ENCODE measurements at regions not wholly inside any gene's neighbourhood (a gene's known extent, or its start where the extent isn't known, plus 50 kb on each side); places are given as distances from the start of the nearest gene placed in this dataset.

- no peak for DNase-seq (ENCODE audit: low read depth in 4 of 4, low spot score in 3 of 4)
Observed at GRCh38 chr22:49070501-49070900, 757.2 kb downstream of the BRD1 start.

GRCh38 chr22:49068861-49069500 lies 758.7 kb downstream of the BRD1 start:
- no peak for DNase-seq (ENCODE audit: low read depth in 4 of 4, low spot score in 3 of 4)

- DNase-seq (ENCODE audit: low read depth in 4 of 4, low spot score in 3 of 4) = no peak
Observed at GRCh38 chr22:49067504-49067903, 760.2 kb downstream of the BRD1 start.

GRCh38 chr22:49066619-49067018 lies 761.1 kb downstream of the BRD1 start:
- no peak for DNase-seq (ENCODE audit: low read depth in 4 of 4, low spot score in 3 of 4)

- no peak for DNase-seq (ENCODE audit: low read depth in 4 of 4, low spot score in 3 of 4)
Observed at GRCh38 chr22:49064836-49065235, 762.8 kb downstream of the BRD1 start.

GRCh38 chr22:49063545-49063890 lies 764.2 kb downstream of the BRD1 start:
- DNase-seq (ENCODE audit: low read depth in 4 of 4, low spot score in 3 of 4) = no peak

GRCh38 chr22:49062802-49063544 lies 764.7 kb downstream of the BRD1 start:
- DNase-seq (ENCODE audit: low read depth in 4 of 4, low spot score in 3 of 4) = no peak

- no peak for DNase-seq (ENCODE audit: low read depth in 4 of 4, low spot score in 3 of 4)
Observed at GRCh38 chr22:49062155-49062801, 765.4 kb downstream of the BRD1 start.

- DNase-seq (ENCODE audit: low read depth in 4 of 4, low spot score in 3 of 4) = no peak
Observed at GRCh38 chr22:49057910-49058309, 769.8 kb downstream of the BRD1 start.

GRCh38 chr22:49056301-49056700 lies 771.4 kb downstream of the BRD1 start:
- DNase-seq (ENCODE audit: low read depth in 4 of 4, low spot score in 3 of 4) = no peak

- no peak for DNase-seq (ENCODE audit: low read depth in 4 of 4, low spot score in 3 of 4)
Observed at GRCh38 chr22:49055406-49055805, 772.3 kb downstream of the BRD1 start.

- no peak for DNase-seq (ENCODE audit: low read depth in 4 of 4, low spot score in 3 of 4)
Observed at GRCh38 chr22:49053578-49053977, 774.1 kb downstream of the BRD1 start.

GRCh38 chr22:49052560-49052959 lies 775.1 kb downstream of the BRD1 start:
- DNase-seq (ENCODE audit: low read depth in 4 of 4, low spot score in 3 of 4) = no peak

- peak in 1 of 4 donors; percentile 12 for DNase-seq (ENCODE audit: low read depth in 4 of 4, low spot score in 3 of 4)
Observed at GRCh38 chr22:49052023-49052538, 775.6 kb downstream of the BRD1 start.

- no peak for DNase-seq (ENCODE audit: low read depth in 4 of 4, low spot score in 3 of 4)
Observed at GRCh38 chr22:49051491-49052022, 776.1 kb downstream of the BRD1 start.

GRCh38 chr22:49049691-49050090 lies 778.0 kb downstream of the BRD1 start:
- no peak for DNase-seq (ENCODE audit: low read depth in 4 of 4, low spot score in 3 of 4)

- DNase-seq (ENCODE audit: low read depth in 4 of 4, low spot score in 3 of 4) = no peak
Observed at GRCh38 chr22:49048591-49048990, 779.1 kb downstream of the BRD1 start.

- DNase-seq (ENCODE audit: low read depth in 4 of 4, low spot score in 3 of 4) = no peak
Observed at GRCh38 chr22:49047447-49047846, 780.2 kb downstream of the BRD1 start.

GRCh38 chr22:49046546-49047361 lies 780.9 kb downstream of the BRD1 start:
- DNase-seq (ENCODE audit: low read depth in 4 of 4, low spot score in 3 of 4) = peak in 2 of 4 donors; percentile 22 to 46

GRCh38 chr22:49046000-49046545 lies 781.6 kb downstream of the BRD1 start:
- DNase-seq (ENCODE audit: low read depth in 4 of 4, low spot score in 3 of 4) = no peak
